Activated B cell treated with CpG ODN at 0.5 μM for 24 hours (primary cell): ENCODE measurements at regions not wholly inside any gene's neighbourhood (a gene's known extent, or its start where the extent isn't known, plus 50 kb on each side); places are given as distances from the start of the nearest gene placed in this dataset.
A peak's percentile ranks its signal among the peaks of the same experiment; 100 is the strongest.

Experiments used
- ATAC-seq: fragments of 200-7000 bp; cut with Tn5 transposase; one replicate; pipeline ENCODE4 v1.10.0; 2021; ENCODE audit warnings: low read depth, mild to moderate bottlenecking, moderate library complexity
- CTCF ChIA-PET: fragments of 350-600 bp; sonication (Branson Sonifier 250); formaldehyde crosslinking; loops from one replicate; lab custom pipeline; 2021; ENCODE audit warnings: antibody characterized with exemption; lab: Charles Lee
- POLR2A ChIA-PET: fragments of 350-600 bp; sonication (Branson Sonifier 250); formaldehyde crosslinking; loops from one replicate; lab custom pipeline; 2021; ENCODE audit warnings: antibody characterized with exemption; lab: Charles Lee
- DNase-seq: peaks from one replicate; pipeline ENCODE4 v3.0.0; 2022
- H3K27ac Mint-ChIP-seq: one replicate; pipeline ENCODE4 v1.8.0; 2020; ENCODE audit warnings: mixed read lengths
- H3K27me3 Mint-ChIP-seq: one replicate; pipeline ENCODE4 v1.8.0; 2021; ENCODE audit warnings: mixed read lengths
- H3K36me3 Mint-ChIP-seq: one replicate; pipeline ENCODE4 v1.8.0; 2021; ENCODE audit warnings: low read depth, mixed read lengths
- H3K4me1 Mint-ChIP-seq: one replicate; pipeline ENCODE4 v1.8.0; 2021; ENCODE audit warnings: mixed read lengths
- H3K4me3 Mint-ChIP-seq: one replicate; pipeline ENCODE4 v1.8.0; 2020; ENCODE audit warnings: mild to moderate bottlenecking, mixed read lengths
- H3K9me3 Mint-ChIP-seq: one replicate; pipeline ENCODE4 v1.8.0; 2020; ENCODE audit warnings: mixed read lengths
- CTCF ChIP-seq: fragments of 200-600 bp; IDR thresholded peaks from one replicate; pipeline ENCODE4 v1.8.0; 2022; ENCODE audit warnings: antibody characterized with exemption, mild to moderate bottlenecking
- intact Hi-C: fragments of 100-400 bp; cut with micrococcal nuclease; formaldehyde crosslinking; loops from one replicate; pipeline ENCODE4 v1.15.1; 2024

GRCh38 chr21:29436650-29437049 is 137.9 kb downstream of the BACH1 start:
- ChIA-PET CTCF (no interaction called here), POLR2A (no interaction called here)
- Mint-ChIP-seq H3K27me3 (no peaks in the 10 kb centered on the region), H3K27ac (no peak overlapping the region), H3K4me3 (no peak overlapping the region), H3K9me3 (no peaks in the 10 kb centered on the region), H3K4me1 (peaks cover 18% of the 10 kb centered on the region), H3K36me3 (peaks cover 11% of the 10 kb centered on the region)
- intact Hi-C loops = no loop called here
- TF ChIP-seq CTCF = no peak
- DNase-seq (no peak), ATAC-seq (no peak)

GRCh38 chr21:29441651-29442050 is 142.9 kb downstream of the BACH1 start:
- POLR2A ChIA-PET = no interaction called here

GRCh38 chr21:29443411-29444010 is 144.8 kb downstream of the BACH1 start:
- intact Hi-C loops = no loop called here
- POLR2A ChIA-PET = no interaction called here
- CTCF ChIA-PET = no interaction called here

More at GRCh38 chr21:29441651-29442050, 142.9 kb downstream of the BACH1 start:
- CTCF ChIA-PET = no interaction called here
- TF ChIP-seq CTCF = no peak
- no peak for ATAC-seq
- peaks cover 4% of the 10 kb centered on the region for H3K4me1 Mint-ChIP-seq
- H3K4me3 Mint-ChIP-seq = no peak overlapping the region
- peaks cover 2% of the 10 kb centered on the region for H3K36me3 Mint-ChIP-seq
- intact Hi-C loops = no loop called here
- no peaks in the 10 kb centered on the region for H3K9me3 Mint-ChIP-seq
- H3K27me3 Mint-ChIP-seq = no peaks in the 10 kb centered on the region
- DNase-seq = no peak
- no peak overlapping the region for H3K27ac Mint-ChIP-seq

GRCh38 chr21:29448766-29449165 is 150.0 kb downstream of the BACH1 start:
- H3K4me1 Mint-ChIP-seq = peaks cover 6% of the 10 kb centered on the region
- DNase-seq = no peak
- peaks cover 15% of the 10 kb centered on the region for H3K9me3 Mint-ChIP-seq
- peaks cover 20% of the 10 kb centered on the region for H3K36me3 Mint-ChIP-seq
- H3K27ac Mint-ChIP-seq = no peak overlapping the region
- intact Hi-C loops = no loop called here
- CTCF ChIA-PET = no interaction called here
- TF ChIP-seq CTCF = no peak
- no peaks in the 10 kb centered on the region for H3K27me3 Mint-ChIP-seq
- H3K4me3 Mint-ChIP-seq = no peak overlapping the region
- POLR2A ChIA-PET = no interaction called here
- no peak for ATAC-seq

More at GRCh38 chr21:29443411-29444010, 144.8 kb downstream of the BACH1 start:
- H3K27me3 Mint-ChIP-seq = no peaks in the 10 kb centered on the region
- H3K36me3 Mint-ChIP-seq = peaks cover 4% of the 10 kb centered on the region
- DNase-seq (no peak), ATAC-seq (peak; percentile 64)
- peaks cover 2% of the 10 kb centered on the region for H3K9me3 Mint-ChIP-seq
- no peak overlapping the region for H3K4me3 Mint-ChIP-seq
- no peak overlapping the region for H3K27ac Mint-ChIP-seq
- H3K4me1 Mint-ChIP-seq = peaks cover 4% of the 10 kb centered on the region
- no peak for TF ChIP-seq CTCF

GRCh38 chr21:29449306-29449950 is 150.7 kb downstream of the BACH1 start:
- Mint-ChIP-seq H3K36me3 (peaks cover 20% of the 10 kb centered on the region), H3K9me3 (peaks cover 15% of the 10 kb centered on the region), H3K4me1 (peaks cover 10% of the 10 kb centered on the region), H3K27me3 (no peaks in the 10 kb centered on the region), H3K4me3 (no peak overlapping the region), H3K27ac (no peak overlapping the region)
- no peak for ATAC-seq
- intact Hi-C loops = no loop called here
- ChIA-PET POLR2A (interaction anchor here (0.7 kb wide), 1 partner anchor 244 kb away, joined by 3 read pairs; no protein-coding TSS in a partner anchor), CTCF (no interaction called here)
- DNase-seq = no peak
- no peak for TF ChIP-seq CTCF
